ENCODE measurements at regions not wholly inside any gene's neighbourhood (a gene's known extent, or its start where the extent isn't known, plus 50 kb on each side); places are given as distances from the start of the nearest gene placed in this dataset.

- TF ChIP-seq MEF2A (IDR thresholded peaks at IDR 0.05; ENCODE audit: borderline replicate concordance, low read depth) (peak; percentile 94), RFX5 (IDR thresholded peaks at IDR 0.05; ENCODE audit: low read length) (no peak), RXRA (IDR thresholded peaks at IDR 0.05; ENCODE audit: borderline replicate concordance, low read depth) (no peak), MXI1 (IDR thresholded peaks at IDR 0.05; ENCODE audit: low read depth, low read length) (no peak), FOSL2 (IDR thresholded peaks at IDR 0.05; ENCODE audit: borderline replicate concordance, low read depth) (peak; percentile 49; the same call in 1 of the 2 replicates), SMC3 (IDR thresholded peaks at IDR 0.05; ENCODE audit: low read depth, low read length) (no peak), CHD2 (IDR thresholded peaks at IDR 0.05; ENCODE audit: low read length, partially characterized antibody) (no peak), YY1 (IDR thresholded peaks at IDR 0.05; ENCODE audit: low read depth) (no peak), JUND (IDR thresholded peaks at IDR 0.05) (peak; percentile 80), EZH2phosphoT487 (IDR thresholded peaks at IDR 0.05; ENCODE audit: borderline replicate concordance, low read depth) (no peak), IRF3 (IDR thresholded peaks at IDR 0.05; ENCODE audit: low read depth, low read length) (no peak), NRF1 (IDR thresholded peaks at IDR 0.05; ENCODE audit: low read depth, low read length) (no peak), USF2 (IDR thresholded peaks at IDR 0.05; ENCODE audit: borderline replicate concordance, low read depth, low read length) (no peak), CTCF (IDR thresholded peaks at IDR 0.05) (no peak)
These were observed 483.5 kb upstream of the TNC start (continued) for GRCh38 chr9:115601434-115601833.

- no peaks in the 10 kb centered on the region for H3K27me3 ChIP-seq (ENCODE audit: insufficient read depth)
- H3K9me3 ChIP-seq, result no peaks in the 10 kb centered on the region
- DNase-seq, result no peak
- no peaks in the 10 kb centered on the region for H3K9me2 ChIP-seq
- H2AFZ ChIP-seq (ENCODE audit: low read depth), result no peak overlapping the region
- H3K4me1 ChIP-seq (ENCODE audit: control insufficient read depth in 1 of 2, insufficient read depth in 2 of 2, low read depth in 1 of 2, low read length in 1 of 2), result peaks cover 2 to 28% of the 10 kb centered on the region in 2 experiments; a peak in 3 of 4 replicates
- H3K4me3 ChIP-seq (ENCODE audit: low read depth in 2 of 2, low read length in 1 of 2), result no peak overlapping the region
- peak overlapping the region in 1 of 2 experiments; percentile 99; a peak in 2 of 4 replicates for H3K27ac ChIP-seq (ENCODE audit: low read depth in 2 of 2, low read length in 1 of 2)
- whole genome bisulfite sequencing (ENCODE audit: low lambda C conversion rate), result 12% methylated on average over 2 of the region's 2 CpGs
- no peak overlapping the region for H3K4me2 ChIP-seq
- H3F3A ChIP-seq (replicated peaks; ENCODE audit: insufficient read depth), result peaks cover 43% of the 10 kb centered on the region
- CTCF ChIA-PET, result interaction anchor here (1.9 to 4.3 kb wide), 2 partner anchors 11 to 969 kb away, joined by 4 to 37 read pairs; no protein-coding TSS in a partner anchor
- POLR2A ChIA-PET, result no interaction called here
- no peaks in the 10 kb centered on the region for H4K20me1 ChIP-seq (ENCODE audit: insufficient read depth)
- peaks cover 14% of the 10 kb centered on the region; the same call in 1 of the 2 replicates for H3K79me2 ChIP-seq (ENCODE audit: insufficient read depth)
- peak overlapping the region; percentile 32; the same call in 1 of the 2 replicates for H3K9ac ChIP-seq
- H3K36me3 ChIP-seq (replicated peaks in 1 of 2; ENCODE audit: control insufficient read depth in 1 of 2, insufficient read depth in 2 of 2, low read length in 1 of 2), result peaks cover 0 to 40% of the 10 kb centered on the region in 2 experiments
- peak; percentile 58; the same call in 1 of the 2 replicates for TF ChIP-seq POLR2AphosphoS5 (IDR thresholded peaks at IDR 0.05; ENCODE audit: low read depth, low read length)
- 0 out of 2 replicates have a peak, but pooled peaks have one; percentile 15 for TF ChIP-seq YY1 (IDR thresholded peaks at IDR 0.05; ENCODE audit: low read depth)
- TF ChIP-seq EP300 (IDR thresholded peaks at IDR 0.05; ENCODE audit: borderline replicate concordance in 1 of 2, low read depth in 1 of 2, low read length in 1 of 2), result peak in 1 of 2 experiments; percentile 92; a peak in 2 of 4 replicates
- peak; percentile 37; the same call in 1 of the 2 replicates for TF ChIP-seq MAX (IDR thresholded peaks at IDR 0.05; ENCODE audit: low read depth)
- TF ChIP-seq PBX3 (IDR thresholded peaks at IDR 0.05), result peak; percentile 75; the same call in 1 of the 2 replicates
- TF ChIP-seq JUND (IDR thresholded peaks at IDR 0.05), result peak; percentile 77
- peak; percentile 64; the same call in 1 of the 2 replicates for TF ChIP-seq FOXM1 (IDR thresholded peaks at IDR 0.05; ENCODE audit: low read depth)
- no peak for TF ChIP-seq GATA2 (CRISPR knock-in tag; IDR thresholded peaks at IDR 0.05)
- peak; percentile 35; the same call in 1 of the 2 replicates for TF ChIP-seq MEF2A (IDR thresholded peaks at IDR 0.05; ENCODE audit: borderline replicate concordance, low read depth)
- TF ChIP-seq TEAD4 (IDR thresholded peaks at IDR 0.05; ENCODE audit: borderline replicate concordance, insufficient read depth), result peak; percentile 63; the same call in 1 of the 2 replicates
- TF ChIP-seq NRF1 (IDR thresholded peaks at IDR 0.05; ENCODE audit: low read depth, low read length), result no peak
- peak; percentile 97 for TF ChIP-seq NFIC (IDR thresholded peaks at IDR 0.05; ENCODE audit: borderline replicate concordance)
- TF ChIP-seq TCF12 (IDR thresholded peaks at IDR 0.05), result peak; percentile 89
- no peak for TF ChIP-seq TAF1 (IDR thresholded peaks at IDR 0.05; ENCODE audit: borderline replicate concordance, low read depth, low read length)
These were observed 487.0 kb upstream of the TNC start for GRCh38 chr9:115604831-115605483.

Measured in SK-N-SH (cell line).